Chondrocyte (in vitro differentiated cells): ENCODE measurements at regions not wholly inside any gene's neighbourhood (a gene's known extent, or its start where the extent isn't known, plus 50 kb on each side); places are given as distances from the start of the nearest gene placed in this dataset.
A peak's percentile ranks its signal among the peaks of the same experiment; 100 is the strongest.

Experiments used
- DNase-seq: peaks from one replicate; pipeline ENCODE4 v3.0.0; 2021; ENCODE audit warnings: mixed read lengths, low spot score
- H3K27ac Mint-ChIP-seq: one replicate; pipeline ENCODE4 v1.8.0; 2021; ENCODE audit warnings: mild to moderate bottlenecking, moderate library complexity, mixed read lengths; ENCODE audit not compliant: unreplicated experiment
- H3K27me3 Mint-ChIP-seq: 2 replicates; pipeline ENCODE4 v1.8.0; 2021; ENCODE audit warnings: low read depth, mixed read lengths
- H3K36me3 Mint-ChIP-seq: 2 replicates; pipeline ENCODE4 v1.8.0; 2021; ENCODE audit warnings: low read depth, mixed read lengths
- H3K4me1 Mint-ChIP-seq: 2 replicates; pipeline ENCODE4 v1.8.0; 2021; ENCODE audit warnings: low read depth, mild to moderate bottlenecking, mixed read lengths
- H3K4me3 Mint-ChIP-seq: one replicate; pipeline ENCODE4 v1.8.0; 2021; ENCODE audit warnings: mild to moderate bottlenecking, moderate library complexity, mixed read lengths; ENCODE audit not compliant: unreplicated experiment
- H3K9me3 Mint-ChIP-seq: 2 replicates; pipeline ENCODE4 v1.8.0; 2021; ENCODE audit warnings: low read depth, mixed read lengths
- CTCF ChIP-seq: fragments of 200-600 bp; sonication (generic); IDR thresholded peaks from 2 replicates; pipeline ENCODE4 v1.5.0; 2021; ENCODE audit warnings: antibody characterized with exemption, mild to moderate bottlenecking, moderate library complexity

DNA sequence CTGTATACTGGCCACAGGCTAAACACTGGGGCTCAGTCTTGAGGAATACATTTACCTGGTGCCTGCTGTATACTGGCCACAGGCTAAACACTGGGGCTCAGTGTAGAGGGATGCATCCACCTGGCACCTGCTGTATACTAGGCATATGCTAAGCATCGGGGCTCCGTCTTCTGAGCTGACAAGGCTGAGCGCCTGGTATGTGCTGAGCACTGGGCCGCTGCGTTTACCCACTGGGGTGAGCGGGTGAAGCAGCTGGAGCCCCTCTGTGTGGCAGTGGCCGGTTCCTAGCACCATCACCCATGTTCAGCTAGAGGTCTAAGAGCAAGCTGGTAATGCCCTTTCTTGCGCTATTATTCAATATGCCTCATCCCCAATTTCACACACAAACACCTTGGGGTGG is 93.4 kb downstream of the ADRA2C start:
- no peak for TF ChIP-seq CTCF
- peak; percentile 69 for DNase-seq
- Mint-ChIP-seq H3K36me3 (no peaks in the 10 kb centered on the region), H3K9me3 (no peaks in the 10 kb centered on the region), H3K27ac (no peak overlapping the region), H3K4me1 (no peaks in the 10 kb centered on the region), H3K4me3 (no peak overlapping the region), H3K27me3 (peaks cover 53% of the 10 kb centered on the region)

GRCh38 chr4:3860061-3860912 is 94.1 kb downstream of the ADRA2C start:
- H3K4me3 Mint-ChIP-seq, result no peak overlapping the region
- DNase-seq, result peak; percentile 84
- H3K9me3 Mint-ChIP-seq, result no peaks in the 10 kb centered on the region
- H3K36me3 Mint-ChIP-seq, result no peaks in the 10 kb centered on the region
- no peak overlapping the region for H3K27ac Mint-ChIP-seq
- TF ChIP-seq CTCF, result no peak
- H3K4me1 Mint-ChIP-seq, result no peaks in the 10 kb centered on the region
- peaks cover 47% of the 10 kb centered on the region for H3K27me3 Mint-ChIP-seq

DNA sequence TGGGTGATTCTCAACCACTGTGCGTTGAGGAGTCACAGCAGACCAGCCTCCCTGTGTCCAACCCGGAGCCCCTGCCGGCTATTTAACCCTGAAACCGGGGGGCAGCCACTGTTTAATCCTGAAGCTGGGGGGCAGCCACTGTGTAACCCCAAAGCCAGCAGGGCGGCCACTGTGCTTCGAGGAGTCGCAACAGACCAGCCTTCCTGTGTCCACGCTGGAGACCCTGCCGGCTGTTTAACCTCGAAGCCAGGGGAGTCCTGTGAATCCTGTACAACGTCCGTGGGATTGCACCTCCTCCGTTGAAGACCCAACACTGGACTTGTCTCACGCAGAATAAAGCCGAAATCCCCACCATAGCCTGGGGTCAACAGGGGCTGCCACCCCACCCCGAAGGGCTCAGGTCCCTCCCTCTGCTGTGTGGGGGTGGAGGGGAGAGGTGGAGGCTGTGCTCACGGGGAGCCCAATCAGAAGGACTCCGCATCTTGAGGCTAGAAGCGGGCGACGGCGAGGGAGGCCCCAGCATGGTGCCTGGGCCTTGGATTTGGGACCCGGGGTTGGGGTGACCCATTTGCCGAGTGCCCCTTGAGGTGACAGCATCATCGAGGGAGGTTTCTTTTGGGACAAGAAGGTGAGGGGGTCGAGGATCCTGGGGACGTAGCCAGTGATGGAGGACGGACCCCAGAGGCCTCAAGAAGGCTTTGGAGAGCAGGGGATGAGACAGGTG is 94.9 kb downstream of the ADRA2C start:
- H3K36me3 Mint-ChIP-seq, result no peaks in the 10 kb centered on the region
- H3K4me1 Mint-ChIP-seq, result no peaks in the 10 kb centered on the region
- H3K9me3 Mint-ChIP-seq, result no peaks in the 10 kb centered on the region
- no peak overlapping the region for H3K4me3 Mint-ChIP-seq
- no peak for DNase-seq
- peaks cover 40% of the 10 kb centered on the region for H3K27me3 Mint-ChIP-seq
- H3K27ac Mint-ChIP-seq, result no peak overlapping the region
- no peak for TF ChIP-seq CTCF

- peak; percentile 60 for DNase-seq
- H3K4me1 Mint-ChIP-seq, result no peaks in the 10 kb centered on the region
- H3K27ac Mint-ChIP-seq, result no peak overlapping the region
- H3K36me3 Mint-ChIP-seq, result no peaks in the 10 kb centered on the region
- no peak overlapping the region for H3K4me3 Mint-ChIP-seq
- no peaks in the 10 kb centered on the region for H3K9me3 Mint-ChIP-seq
- TF ChIP-seq CTCF, result no peak
- peaks cover 35% of the 10 kb centered on the region for H3K27me3 Mint-ChIP-seq
Observed at GRCh38 chr4:3861720-3862639, 95.8 kb downstream of the ADRA2C start.
